GM18498 (cell line): ENCODE measurements at regions not wholly inside any gene's neighbourhood (a gene's known extent, or its start where the extent isn't known, plus 50 kb on each side); places are given as distances from the start of the nearest gene placed in this dataset.
"Not testable (repeated sequence)": the region's sequence is repeated elsewhere in the genome, so short reads cannot be mapped to it uniquely, and the experiment has no call there.

ENCODE experiments used
- ATAC-seq: cut with Tn5 transposase; IDR thresholded peaks from one replicate; pipeline ENCODE4 v1.9.1; 2021; ENCODE audit warnings: mild to moderate bottlenecking, moderate library complexity; ENCODE audit not compliant: unreplicated experiment

DNA sequence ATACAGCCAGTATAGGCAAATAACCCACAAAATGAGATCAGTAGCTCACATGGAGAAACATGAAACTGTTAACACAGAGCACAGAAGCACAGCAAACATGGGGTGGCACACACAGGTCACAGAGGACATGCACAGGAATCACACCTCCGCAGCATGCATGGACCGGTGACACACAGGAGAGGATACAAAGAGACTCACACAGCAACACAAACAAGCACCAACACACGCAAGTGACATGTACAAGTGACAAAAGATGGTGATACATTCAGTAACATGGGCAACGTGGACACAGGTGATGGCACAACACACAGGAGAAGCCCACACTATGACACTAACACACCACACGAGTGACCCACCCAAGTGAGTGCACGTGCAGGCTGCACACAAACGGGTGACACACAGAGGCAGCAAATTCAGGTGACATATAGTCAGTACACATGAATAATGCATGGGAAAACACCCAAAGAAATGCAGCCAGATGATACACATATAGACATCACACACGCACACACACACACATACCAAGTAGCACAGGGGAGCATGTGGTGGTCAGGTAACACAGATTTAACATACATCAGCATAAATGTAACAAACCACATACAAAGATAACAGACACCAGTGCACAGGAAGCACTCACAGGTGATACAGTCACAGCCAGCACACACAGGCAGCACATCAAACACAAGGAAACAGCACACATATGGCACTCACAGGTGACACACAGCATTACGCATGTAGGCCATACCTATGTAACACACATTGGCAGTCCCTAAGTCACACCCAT, 216.0 kb upstream of the SFSWAP start:
- ATAC-seq, result no peak

DNA sequence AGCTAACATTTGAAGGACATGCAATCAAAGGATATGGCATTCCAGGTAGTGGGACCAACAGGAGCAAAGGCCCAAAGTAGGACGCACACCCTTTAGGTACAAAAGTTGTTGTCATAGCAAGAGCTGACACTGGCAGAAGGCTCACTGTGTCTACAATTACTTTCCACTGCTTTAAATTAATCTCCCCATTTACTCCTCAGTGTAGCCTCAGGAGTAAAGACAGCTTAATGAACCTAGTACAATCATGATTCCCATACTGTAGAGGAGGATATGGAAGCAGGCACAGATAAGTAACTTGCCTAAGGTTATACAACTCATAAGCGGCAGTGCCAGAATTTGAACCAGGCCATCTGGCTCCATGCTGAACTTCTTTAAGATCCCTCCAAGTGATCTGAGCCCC, 212.9 kb upstream of the SFSWAP start:
- no peak for ATAC-seq

DNA sequence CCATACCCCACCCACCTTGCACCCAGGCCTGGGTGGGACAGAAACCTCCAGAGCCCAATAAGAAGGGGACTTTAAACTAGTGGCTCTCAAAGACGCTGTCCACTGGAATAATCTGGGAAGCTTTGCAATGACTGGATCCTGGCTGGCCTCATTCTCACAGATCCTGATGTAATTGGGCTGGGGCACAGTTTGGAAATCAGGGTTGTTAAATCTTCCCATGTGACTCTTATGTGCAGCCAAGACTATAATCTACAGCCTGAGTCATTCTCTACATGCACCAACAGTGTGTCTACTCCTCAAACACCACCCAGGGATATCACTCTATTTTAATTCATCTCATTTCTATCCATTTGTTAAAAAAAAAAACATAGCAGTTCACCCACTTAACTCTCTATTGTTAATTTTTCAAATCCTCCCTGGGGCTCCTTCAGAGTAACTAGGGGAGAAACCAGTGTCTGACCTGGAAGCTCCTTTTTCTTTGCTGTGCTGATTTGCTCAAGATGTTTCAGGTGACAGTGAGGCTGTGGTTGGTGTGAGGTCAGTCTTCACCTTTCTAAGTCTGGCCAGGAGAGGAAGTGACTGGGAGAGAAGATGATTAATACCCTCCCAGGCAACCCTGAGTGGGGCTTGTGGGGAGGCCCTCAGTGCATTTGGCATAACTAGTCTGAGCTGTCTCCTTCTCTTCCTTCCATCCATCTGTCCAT, 211.6 kb upstream of the SFSWAP start:
- ATAC-seq, result no peak

DNA sequence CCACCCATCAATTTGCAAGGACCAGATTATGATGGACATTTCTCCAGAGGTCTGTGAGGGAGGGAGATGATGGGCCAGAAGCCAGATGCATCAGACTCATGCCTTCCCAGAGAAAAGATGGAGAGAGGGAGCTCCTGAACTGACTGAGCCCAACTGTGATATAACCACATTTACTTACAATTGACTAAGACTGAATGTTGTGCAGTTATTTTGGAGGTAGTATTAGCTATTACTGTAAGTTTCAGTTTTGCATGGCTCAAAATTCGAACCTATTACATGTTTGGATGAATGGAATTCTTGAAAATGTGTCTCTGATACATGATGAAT, 211.1 kb upstream of the SFSWAP start:
- ATAC-seq, result no peak

DNA sequence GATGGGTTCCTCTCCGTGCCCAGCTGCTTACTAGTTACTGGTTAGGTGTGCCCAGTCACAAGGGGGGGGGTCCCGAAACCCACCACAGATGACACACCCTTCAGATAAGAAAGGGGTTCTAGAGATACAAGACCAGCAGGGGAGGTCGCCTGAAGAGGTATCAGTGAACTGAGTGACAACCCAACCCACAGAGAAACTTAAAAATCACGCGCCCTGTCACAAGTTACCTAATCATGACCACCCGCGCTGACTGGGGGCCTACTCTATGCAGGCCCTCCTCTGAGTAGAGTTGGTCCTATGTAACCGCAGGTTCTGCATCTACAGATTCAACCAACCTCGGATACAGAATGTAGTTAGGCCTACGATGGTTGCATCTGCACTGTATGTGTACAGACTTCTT, 210.3 kb upstream of the SFSWAP start:
- ATAC-seq, result no peak

DNA sequence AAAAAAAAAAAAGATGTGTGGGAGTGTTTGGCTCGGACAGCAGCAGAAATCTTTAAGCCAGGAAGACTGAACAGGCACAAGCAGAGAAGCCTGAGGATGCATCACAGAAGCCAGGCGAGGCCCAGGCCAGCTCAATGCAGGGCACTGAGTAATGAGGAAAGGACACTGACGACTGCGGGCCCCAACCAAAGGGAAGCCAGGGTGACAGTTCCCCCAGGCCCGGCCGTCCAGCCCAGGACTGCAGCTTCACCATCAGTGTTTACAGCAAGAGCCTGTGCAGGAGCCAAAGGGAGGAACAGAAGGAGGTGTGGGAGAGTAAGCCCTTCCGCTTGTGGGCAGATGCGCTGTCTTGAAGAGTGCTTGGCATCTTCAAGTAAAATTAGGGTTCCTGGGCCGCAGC, 205.3 kb upstream of the SFSWAP start:
- ATAC-seq, result no peak

DNA sequence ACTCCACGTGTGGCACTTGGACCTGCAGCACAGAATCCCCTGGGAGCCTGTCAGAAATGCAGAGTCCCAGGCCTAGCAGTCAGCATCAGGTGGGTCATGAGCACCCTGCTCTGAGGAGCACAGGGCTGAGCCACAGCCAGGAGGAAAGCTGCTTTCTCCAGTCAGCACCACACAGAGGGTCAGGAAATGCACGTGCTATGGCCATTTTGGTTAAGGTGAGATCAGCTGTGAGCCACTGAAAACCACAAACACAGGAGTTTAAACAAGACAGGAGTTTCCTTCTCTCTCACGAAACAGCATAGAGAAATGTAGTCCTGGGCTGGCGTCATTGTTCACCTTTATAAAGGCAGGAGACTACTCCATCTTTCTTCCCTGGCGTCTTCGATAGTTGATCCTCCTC, 204.5 kb upstream of the SFSWAP start:
- no peak for ATAC-seq

DNA sequence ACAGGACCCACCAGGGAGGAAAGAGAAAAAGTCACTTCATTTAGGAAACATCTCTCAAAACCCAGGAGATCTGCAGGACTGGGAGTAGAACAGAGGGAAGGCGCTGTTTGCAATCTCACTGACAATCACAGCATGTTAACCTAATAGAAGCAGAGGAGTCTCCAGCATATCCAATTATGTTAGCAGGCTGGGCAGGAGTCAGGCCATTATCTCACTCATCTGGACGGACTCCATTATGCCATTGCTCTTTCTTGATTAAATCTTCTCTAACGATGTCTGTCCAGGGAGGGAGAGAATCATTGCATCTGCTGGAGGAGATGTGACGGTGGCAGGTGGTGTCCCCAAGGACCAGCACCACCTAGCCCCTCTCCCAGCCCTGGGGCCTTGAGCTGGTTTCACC, 203.8 kb upstream of the SFSWAP start:
- no peak for ATAC-seq

DNA sequence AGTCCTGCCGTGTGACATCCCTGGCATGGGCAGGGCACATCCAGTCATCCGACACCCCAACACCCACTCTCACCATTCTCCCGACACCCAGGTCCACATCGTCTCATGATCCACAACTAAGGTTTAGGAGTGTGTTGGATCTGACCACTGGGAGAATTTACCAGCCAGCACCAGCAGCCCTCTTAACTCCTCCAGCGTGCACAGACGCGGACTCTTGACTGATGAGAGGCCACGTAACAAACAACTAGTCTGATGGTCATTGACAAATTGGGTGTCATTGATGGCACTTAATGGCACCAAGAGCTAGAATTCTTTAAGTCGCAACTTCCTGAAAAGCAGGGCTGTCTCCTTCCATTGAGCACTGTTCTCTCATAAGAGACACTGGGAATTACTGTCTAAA, 203.0 kb upstream of the SFSWAP start:
- no peak for ATAC-seq

DNA sequence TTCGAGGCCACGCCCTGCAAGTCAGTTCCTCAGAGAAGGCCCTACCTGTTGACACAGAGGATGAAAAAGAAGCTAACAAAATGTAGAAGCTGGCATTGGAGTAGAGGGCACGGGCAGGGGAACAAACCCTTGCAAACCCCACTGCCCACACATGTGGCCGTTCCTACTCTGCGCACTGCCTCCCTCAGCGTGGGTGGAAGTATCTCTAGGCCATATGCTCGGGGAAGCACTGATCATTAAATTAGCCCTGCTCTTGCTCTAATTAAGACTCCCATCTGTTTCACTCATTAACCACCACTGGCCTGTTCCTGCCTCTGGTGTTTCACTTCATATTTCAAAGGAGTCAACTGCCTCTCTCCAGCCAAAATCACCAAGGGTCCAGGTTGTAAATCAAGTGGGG, 201.2 kb upstream of the SFSWAP start:
- ATAC-seq, result no peak

DNA sequence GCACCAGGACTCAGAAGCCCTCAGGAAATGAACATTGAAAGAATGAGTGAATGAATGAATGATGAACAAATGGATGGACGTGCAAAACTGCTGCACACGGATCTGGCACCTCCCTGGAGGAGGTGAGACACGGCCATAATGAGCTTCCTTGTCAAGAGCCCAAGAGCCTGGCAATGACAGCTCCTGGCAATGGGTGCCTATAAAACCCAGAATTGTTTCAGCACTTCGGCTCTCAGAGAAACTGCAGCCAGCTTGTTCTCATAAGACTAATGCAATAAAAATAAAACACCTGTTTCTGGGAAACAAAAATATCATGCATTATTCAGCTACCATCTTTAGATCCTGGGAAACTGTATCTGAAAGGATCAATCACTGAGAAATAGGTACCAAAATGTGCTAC, 200.5 kb upstream of the SFSWAP start:
- ATAC-seq, result no peak

DNA sequence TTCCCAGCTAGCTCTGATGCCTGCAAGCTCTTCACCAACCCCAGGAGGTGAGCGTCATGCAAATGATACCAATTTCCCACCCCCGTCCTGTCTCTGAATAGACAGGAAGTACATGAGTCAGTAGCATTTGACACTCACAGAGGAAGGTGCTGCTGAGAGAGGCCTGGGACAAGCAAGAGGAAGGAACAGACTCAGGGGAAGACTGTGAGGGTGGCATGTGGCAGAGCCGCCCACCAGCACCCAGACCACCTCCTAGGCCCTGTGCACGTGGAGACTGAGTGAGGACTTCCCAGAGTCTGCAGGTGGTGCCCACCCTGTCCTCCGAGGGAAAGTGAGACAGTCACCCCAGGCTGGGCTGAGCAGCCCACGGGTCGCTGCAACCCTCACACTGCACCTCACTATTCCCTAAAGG, 199.5 kb upstream of the SFSWAP start:
- ATAC-seq, result peak; percentile 99

DNA sequence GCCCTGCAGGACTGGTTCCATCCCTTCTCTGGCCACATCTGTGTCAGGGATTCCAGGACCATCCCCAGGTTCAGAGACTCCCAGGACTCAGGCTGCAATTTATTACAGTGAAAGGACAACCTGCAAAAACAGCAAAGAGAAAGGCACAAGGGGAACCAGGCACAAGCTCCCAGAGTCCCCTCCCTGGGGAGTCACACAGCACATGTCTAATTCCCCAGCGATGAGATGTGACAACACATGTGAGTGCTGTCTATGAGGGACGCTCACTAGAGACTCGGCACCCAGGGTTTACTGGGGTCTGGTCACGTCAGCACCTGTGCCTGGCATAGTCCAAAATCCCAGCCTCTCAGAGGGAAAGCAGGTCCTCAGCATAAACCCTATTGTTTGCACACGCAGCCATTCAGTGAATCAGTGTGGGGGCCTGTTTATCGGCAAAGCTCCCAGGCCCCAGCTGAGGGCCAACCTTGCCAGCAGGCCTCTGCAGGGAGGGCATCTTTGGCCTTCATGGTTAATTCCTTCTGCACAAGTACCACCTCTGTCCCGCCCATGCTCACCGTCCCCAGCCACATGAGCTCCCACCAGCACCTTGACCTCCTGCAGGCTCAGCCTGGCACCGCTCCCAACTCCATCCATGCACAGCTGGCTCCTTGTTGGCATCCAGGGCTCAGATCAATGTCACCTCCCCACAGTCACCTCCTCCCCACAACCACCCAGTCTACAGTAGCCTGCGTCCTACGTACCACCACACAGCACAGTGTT, 198.9 kb upstream of the SFSWAP start:
- ATAC-seq, result no peak

DNA sequence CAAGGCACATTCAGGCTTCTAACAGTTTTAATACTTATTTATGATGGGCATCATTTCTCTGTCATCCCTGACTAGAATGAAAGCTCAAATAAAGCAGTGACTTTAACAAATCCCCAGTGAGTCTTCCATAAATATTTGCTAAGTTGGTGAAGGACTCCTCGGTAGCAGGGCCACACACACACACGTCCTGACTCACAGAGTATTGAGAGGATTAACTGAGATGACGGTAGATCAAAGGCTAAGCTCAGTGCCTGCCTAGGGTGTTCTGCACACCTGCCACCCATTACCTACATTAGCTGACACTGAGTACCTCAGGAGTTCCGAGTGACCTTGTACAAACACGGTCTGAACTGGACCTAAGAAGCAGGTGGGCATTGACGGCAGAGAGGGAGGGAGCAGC, 197.3 kb upstream of the SFSWAP start:
- no peak for ATAC-seq

DNA sequence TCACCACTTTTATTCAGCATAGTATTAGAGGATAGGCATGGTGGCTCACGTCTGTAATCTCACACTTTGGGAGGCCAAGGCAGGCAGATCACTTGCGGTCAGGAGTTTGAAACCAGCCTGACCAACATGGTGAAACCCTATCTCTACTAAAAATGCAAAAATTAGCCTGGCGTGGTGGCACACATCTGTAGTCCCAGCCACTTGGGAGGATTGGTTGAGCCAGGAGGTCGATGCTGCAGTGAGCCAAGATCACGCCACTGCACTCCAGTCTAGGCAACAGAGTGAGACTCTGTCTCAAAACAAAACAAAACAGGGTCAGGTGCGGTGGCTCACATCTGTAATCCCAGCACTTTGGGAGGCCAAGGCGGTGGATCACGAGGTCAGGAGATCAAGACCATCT, 190.3 kb upstream of the SFSWAP start:
- ATAC-seq, result not testable (repeated sequence)

DNA sequence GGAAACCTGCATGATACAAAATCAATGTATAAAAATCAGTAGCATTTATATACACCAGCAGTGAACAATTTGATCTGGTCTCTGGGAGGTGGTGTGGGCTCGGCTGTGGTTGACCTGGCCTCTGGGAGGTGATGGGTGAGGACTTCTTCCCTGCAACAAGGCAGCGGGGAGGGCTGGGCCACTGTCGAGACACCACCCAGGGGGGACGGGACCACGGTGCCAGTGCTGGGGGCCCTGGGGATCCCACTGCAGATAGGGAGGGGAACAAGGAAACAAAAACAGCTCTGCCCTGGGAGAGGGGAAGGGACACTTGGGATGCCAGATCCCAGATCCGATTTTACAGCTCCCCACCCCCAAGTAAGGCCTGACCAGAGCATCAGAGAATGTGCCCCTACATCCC, 189.6 kb upstream of the SFSWAP start:
- ATAC-seq, result no peak

DNA sequence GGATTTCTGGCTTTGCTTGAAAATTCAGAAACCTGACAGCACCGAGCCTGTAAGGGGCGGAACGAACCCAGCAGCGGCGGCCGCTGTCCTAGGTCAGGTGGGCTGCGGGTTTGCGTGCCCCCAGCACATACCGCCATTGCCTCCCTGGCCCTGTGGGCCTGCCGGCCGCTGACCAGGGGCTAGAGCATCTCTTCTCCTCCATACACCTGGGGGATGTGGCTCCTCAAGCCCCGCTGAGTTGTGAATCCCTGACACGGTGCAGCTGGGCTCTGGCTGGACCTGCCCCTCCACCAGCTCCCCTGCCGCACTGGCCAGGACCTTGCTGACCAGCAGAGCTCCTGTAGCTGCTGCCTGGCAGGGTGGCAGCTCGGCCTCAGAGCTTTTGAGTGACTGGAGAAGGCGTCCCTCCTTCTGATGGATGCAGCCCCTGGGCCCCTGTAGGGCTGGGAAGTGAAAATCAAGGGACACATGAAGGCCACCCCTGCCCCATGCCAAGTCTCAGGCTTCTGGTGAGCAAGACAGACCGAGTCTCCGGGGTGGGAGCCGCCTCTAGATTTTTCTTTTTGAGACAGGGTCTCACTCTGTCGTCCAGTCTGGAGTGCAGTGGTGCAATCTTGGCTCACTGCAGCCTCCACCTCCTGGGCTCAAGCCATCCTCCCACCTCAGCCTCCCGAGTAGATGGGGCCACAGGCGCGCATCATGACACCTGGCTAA, 184.9 kb upstream of the SFSWAP start:
- ATAC-seq, result no peak

DNA sequence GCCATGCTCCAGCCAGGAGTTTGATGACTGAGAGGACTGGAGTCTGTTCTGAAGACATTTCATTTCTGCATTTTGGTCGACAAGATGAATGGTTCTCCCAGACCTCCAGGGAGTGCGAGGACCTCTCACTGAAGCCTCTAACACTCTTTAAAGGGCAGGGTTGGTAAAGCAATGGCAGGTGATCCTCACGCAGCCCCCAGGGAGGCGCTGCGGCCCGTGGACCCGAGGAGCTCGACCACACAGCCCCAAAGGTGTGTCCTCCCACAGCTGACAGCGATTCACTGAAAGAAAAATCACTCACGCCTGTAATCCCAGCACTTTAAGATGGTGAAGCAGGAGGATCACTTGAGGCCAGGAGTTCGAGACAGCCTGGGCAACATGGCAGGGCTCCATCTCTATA, 183.8 kb upstream of the SFSWAP start:
- no peak for ATAC-seq

DNA sequence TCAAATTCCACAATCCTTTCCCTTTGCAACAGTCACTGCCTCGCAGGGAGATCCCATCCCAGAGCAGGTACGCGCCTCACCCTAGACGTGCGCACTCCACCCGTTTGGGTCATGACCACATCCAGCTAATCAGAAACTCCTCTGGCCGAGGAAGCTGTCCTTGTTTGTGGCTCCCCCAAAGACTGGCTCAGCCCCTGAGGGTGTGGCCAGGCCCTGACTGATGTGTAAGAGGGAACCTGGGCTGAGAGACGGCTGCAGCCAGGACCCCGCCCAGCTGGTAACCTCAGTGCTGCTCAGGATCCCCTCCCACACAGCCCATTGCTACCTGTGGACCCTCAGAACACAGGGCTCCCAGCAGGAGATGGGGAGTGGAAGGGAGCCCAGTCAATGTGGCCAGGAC, 183.2 kb upstream of the SFSWAP start:
- ATAC-seq, result no peak

DNA sequence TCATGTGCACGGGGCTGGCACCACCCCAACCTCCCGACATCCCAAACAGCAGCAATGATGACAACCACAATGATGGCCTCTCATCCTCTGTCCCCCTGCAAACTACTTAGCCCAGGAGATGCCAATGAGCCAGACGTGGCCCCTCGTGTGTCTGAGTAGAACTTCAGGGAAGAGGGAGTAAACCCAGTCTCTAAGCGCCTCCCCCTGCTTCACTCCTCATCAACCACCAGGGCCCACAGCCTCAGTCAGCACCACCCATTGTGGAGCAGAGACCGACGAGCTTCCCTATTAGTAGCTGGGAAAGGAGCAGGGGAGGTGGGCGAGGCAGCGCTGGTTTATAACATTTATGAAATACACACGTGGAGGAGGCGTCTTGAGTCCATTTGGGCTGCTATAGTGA, 182.7 kb upstream of the SFSWAP start:
- ATAC-seq, result no peak

DNA sequence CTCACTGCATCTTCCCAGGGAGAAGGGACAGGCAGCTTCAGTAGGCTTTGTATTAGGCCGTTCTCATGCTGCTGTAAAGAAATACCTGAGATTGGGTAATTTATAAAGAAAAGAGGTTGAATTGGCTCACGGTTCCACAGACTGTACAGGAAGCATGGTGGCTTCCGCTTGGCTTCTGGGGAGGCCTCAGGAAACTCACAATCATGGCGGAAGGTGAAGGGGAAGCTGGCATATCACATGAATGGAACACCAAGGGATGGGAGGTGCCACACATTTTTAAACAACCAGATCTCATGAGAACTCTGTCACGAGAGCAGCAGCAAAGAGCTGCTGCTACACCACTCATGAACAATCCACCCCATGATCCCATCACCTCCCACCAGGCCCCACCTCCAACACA, 182.2 kb upstream of the SFSWAP start:
- no peak for ATAC-seq
